ENCODE measurements at regions not wholly inside any gene's neighbourhood (a gene's known extent, or its start where the extent isn't known, plus 50 kb on each side); places are given as distances from the start of the nearest gene placed in this dataset.

GRCh38 chr2:103435010-103435409 is 673.2 kb downstream of the TMEM182 start:
- Histone ChIP-seq H2BK20ac (ENCODE audit: low read length) (no peak overlapping the region), H3K79me2 (ENCODE audit: control insufficient read depth in 1 of 2, insufficient read depth in 2 of 2, low read length in 2 of 2) (no peaks in the 10 kb centered on the region), H3K27ac (ENCODE audit: low read depth, low read length) (no peak overlapping the region), H3K4me3 (ENCODE audit: extremely low read depth in 1 of 4, insufficient read depth in 2 of 4, low read depth in 3 of 4, low read length in 4 of 4) (no peak overlapping the region), H2BK12ac (ENCODE audit: low read depth, low read length) (no peak overlapping the region), H2BK120ac (replicated peaks; ENCODE audit: low read depth, low read length) (no peak overlapping the region), H3K14ac (ENCODE audit: insufficient read length) (no peak overlapping the region), H3K23ac (ENCODE audit: insufficient read length) (no peak overlapping the region), H3K9me3 (ENCODE audit: insufficient read depth in 2 of 2, low read depth in 1 of 2, low read length in 1 of 2) (no peaks in the 10 kb centered on the region), H3K79me1 (ENCODE audit: low read depth, low read length) (no peaks in the 10 kb centered on the region), H3K9ac (replicated peaks in 1 of 4; ENCODE audit: extremely low read depth in 1 of 4, low read depth in 3 of 4, low read length in 3 of 4) (no peak overlapping the region), H3K27me3 (replicated peaks in 1 of 4; ENCODE audit: control insufficient read depth in 3 of 4, extremely low read depth in 1 of 4, insufficient read depth in 3 of 4, low read length in 3 of 4) (no peaks in the 10 kb centered on the region), H3K4ac (replicated peaks; ENCODE audit: insufficient read length, low read depth, low read length) (peak overlapping the region; percentile 24), H2AFZ (ENCODE audit: low read length) (no peak overlapping the region), H2BK15ac (ENCODE audit: low read length) (no peak overlapping the region), H4K8ac (ENCODE audit: extremely low read depth, insufficient read depth, low read length) (no peak overlapping the region), H4K20me1 (replicated peaks in 1 of 2; ENCODE audit: control insufficient read depth in 1 of 2, insufficient read depth in 2 of 2, low read length in 2 of 2) (no peaks in the 10 kb centered on the region), H3K56ac (replicated peaks; ENCODE audit: insufficient read length, low read depth, low read length) (no peak overlapping the region), H4K5ac (ENCODE audit: insufficient read length, low read depth, low read length) (no peak overlapping the region), H2AK5ac (ENCODE audit: low read depth, low read length) (no peak overlapping the region), H3K18ac (ENCODE audit: extremely low read depth, low read length) (no peak overlapping the region), H4K91ac (replicated peaks; ENCODE audit: insufficient read length, low read length) (peak overlapping the region; percentile 70), H2BK5ac (ENCODE audit: low read depth, low read length) (no peak overlapping the region), H3K4me2 (ENCODE audit: insufficient read depth in 1 of 2, low read depth in 2 of 2, low read length in 2 of 2) (no peak overlapping the region), H3K23me2 (ENCODE audit: low read depth, low read length) (no peaks in the 10 kb centered on the region), H3K36me3 (ENCODE audit: control insufficient read depth in 2 of 4, insufficient read depth in 4 of 4, low read length in 3 of 4) (no peaks in the 10 kb centered on the region), H3K4me1 (replicated peaks in 1 of 4; ENCODE audit: control insufficient read depth in 3 of 4, insufficient read depth in 4 of 4, low read length in 3 of 4) (no peaks in the 10 kb centered on the region)
- CTCF ChIA-PET (ENCODE audit: partially characterized antibody) = interaction anchor here (0.6 kb wide), 1 partner anchor 1135 kb away, joined by 3 read pairs; no protein-coding TSS in a partner anchor
- 93% methylated on average over 3 of the region's 3 CpGs; no CpG with 5 or more reads in 1 of the 2 experiments for WGBS, 2 experiments (ENCODE audit: extremely low coverage in 1 of 2, insufficient coverage in 1 of 2, insufficient read length in 1 of 2, insufficient replicate concordance in 2 of 2, low coverage in 1 of 2, low lambda C conversion rate in 2 of 2, missing lambda C conversion rate in 1 of 2)
- no peak for TF ChIP-seq TAF1 (IDR thresholded peaks at IDR 0.05; ENCODE audit: low read depth, low read length)
- no peak for TF ChIP-seq POLR2AphosphoS5 (IDR thresholded peaks at IDR 0.05; ENCODE audit: low read depth, low read length)
- TF ChIP-seq CREB1 (IDR thresholded peaks at IDR 0.05) = no peak
- TF ChIP-seq EP300 (IDR thresholded peaks at IDR 0.05; ENCODE audit: borderline replicate concordance in 1 of 2, low read depth in 2 of 2, low read length in 2 of 2) = no peak
- no peak for TF ChIP-seq TEAD4 (IDR thresholded peaks at IDR 0.05; ENCODE audit: low read depth, low read length)
- TF ChIP-seq ATF3 (IDR thresholded peaks at IDR 0.05; ENCODE audit: insufficient read depth, low read depth, low read length) = no peak
- TF ChIP-seq, protein P1, sequence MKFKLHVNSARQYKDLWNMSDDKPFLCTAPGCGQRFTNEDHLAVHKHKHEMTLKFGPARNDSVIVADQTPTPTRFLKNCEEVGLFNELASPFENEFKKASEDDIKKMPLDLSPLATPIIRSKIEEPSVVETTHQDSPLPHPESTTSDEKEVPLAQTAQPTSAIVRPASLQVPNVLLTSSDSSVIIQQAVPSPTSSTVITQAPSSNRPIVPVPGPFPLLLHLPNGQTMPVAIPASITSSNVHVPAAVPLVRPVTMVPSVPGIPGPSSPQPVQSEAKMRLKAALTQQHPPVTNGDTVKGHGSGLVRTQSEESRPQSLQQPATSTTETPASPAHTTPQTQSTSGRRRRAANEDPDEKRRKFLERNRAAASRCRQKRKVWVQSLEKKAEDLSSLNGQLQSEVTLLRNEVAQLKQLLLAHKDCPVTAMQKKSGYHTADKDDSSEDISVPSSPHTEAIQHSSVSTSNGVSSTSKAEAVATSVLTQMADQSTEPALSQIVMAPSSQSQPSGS (IDR thresholded peaks at IDR 0.05; ENCODE audit: low read length) = no peak
- TF ChIP-seq JUND (IDR thresholded peaks at IDR 0.05; ENCODE audit: low read length) = no peak
- no peak for TF ChIP-seq CBX5 (IDR thresholded peaks at IDR 0.05; ENCODE audit: low read depth, low read length)
- no peak for TF ChIP-seq POLR2A (IDR thresholded peaks at IDR 0.05; ENCODE audit: control extremely low read depth in 1 of 2, low read depth in 2 of 2, low read length in 2 of 2)
- no peak for DNase-seq (ENCODE audit: low read depth in 1 of 2, low spot score in 2 of 2)
- POLR2A ChIA-PET (ENCODE audit: partially characterized antibody) = no interaction called here
- FAIRE-seq = no peak
